HG03103 (cell line): ENCODE measurements at regions not wholly inside any gene's neighbourhood (a gene's known extent, or its start where the extent isn't known, plus 50 kb on each side); places are given as distances from the start of the nearest gene placed in this dataset.
"Not testable (repeated sequence)": the region's sequence is repeated elsewhere in the genome, so short reads cannot be mapped to it uniquely, and the experiment has no call there.

Experiments used
- ATAC-seq: cut with Tn5 transposase; IDR thresholded peaks from one replicate; pipeline ENCODE4 v1.9.1; 2021; ENCODE audit warnings: low read depth; ENCODE audit not compliant: unreplicated experiment

GRCh38 chr1:118828038-118828437, 160.1 kb downstream of the TBX15 start:
- no peak for ATAC-seq

GRCh38 chr1:118827636-118828035, 160.5 kb downstream of the TBX15 start:
- ATAC-seq = no peak

- no peak for ATAC-seq
These were observed 160.9 kb downstream of the TBX15 start for GRCh38 chr1:118827207-118827606.

- no peak for ATAC-seq
These were observed 161.5 kb downstream of the TBX15 start for GRCh38 chr1:118826669-118827068.

- ATAC-seq = no peak
These were observed 162.5 kb downstream of the TBX15 start for GRCh38 chr1:118825619-118826018.

- no peak for ATAC-seq
These were observed 166.3 kb downstream of the TBX15 start for GRCh38 chr1:118821801-118822200.

GRCh38 chr1:118820864-118821263, 167.3 kb downstream of the TBX15 start:
- no peak for ATAC-seq

- no peak for ATAC-seq
These were observed 172.2 kb downstream of the TBX15 start for GRCh38 chr1:118815909-118816308.

GRCh38 chr1:118812555-118812954, 175.6 kb downstream of the TBX15 start:
- no peak for ATAC-seq

GRCh38 chr1:118811156-118811555, 177.0 kb downstream of the TBX15 start:
- no peak for ATAC-seq

- no peak for ATAC-seq
These were observed 178.6 kb downstream of the TBX15 start for GRCh38 chr1:118809586-118809985.

- not testable (repeated sequence) for ATAC-seq
These were observed 185.0 kb downstream of the TBX15 start for GRCh38 chr1:118803128-118803527.

- no peak for ATAC-seq
These were observed 196.9 kb downstream of the TBX15 start for GRCh38 chr1:118791094-118791691.

GRCh38 chr1:118788463-118788862, 199.7 kb downstream of the TBX15 start:
- ATAC-seq = no peak

- no peak for ATAC-seq
These were observed 201.5 kb downstream of the TBX15 start for GRCh38 chr1:118786454-118787155.

GRCh38 chr1:118785246-118785645, 202.9 kb downstream of the TBX15 start:
- no peak for ATAC-seq

- no peak for ATAC-seq
These were observed 204.9 kb downstream of the TBX15 start for GRCh38 chr1:118783095-118783758.

GRCh38 chr1:118773656-118774055, 214.5 kb downstream of the TBX15 start:
- no peak for ATAC-seq

- no peak for ATAC-seq
These were observed 220.2 kb downstream of the TBX15 start for GRCh38 chr1:118767971-118768370.

GRCh38 chr1:118753976-118754375, 234.2 kb downstream of the TBX15 start:
- no peak for ATAC-seq

GRCh38 chr1:118751166-118751565, 237.0 kb downstream of the TBX15 start:
- no peak for ATAC-seq

GRCh38 chr1:118744420-118744819, 243.7 kb downstream of the TBX15 start:
- no peak for ATAC-seq
